Loucy (cell line): ENCODE measurements at regions not wholly inside any gene's neighbourhood (a gene's known extent, or its start where the extent isn't known, plus 50 kb on each side); places are given as distances from the start of the nearest gene placed in this dataset.

Experiments
- H2AFZ ChIP-seq: fragments of 200-600 bp; sonication (generic); 2 replicates; pipeline ENCODE4 v1.6.0; 2016; ENCODE audit warnings: antibody characterized with exemption, mild to moderate bottlenecking, low read length, moderate library complexity
- H3F3A ChIP-seq: fragments of 200-600 bp; 2 replicates; pipeline ENCODE4 v1.6.0; 2016; ENCODE audit warnings: antibody characterized with exemption, low read depth, mild to moderate bottlenecking
- H3K27me3 ChIP-seq: fragments of 200-600 bp; sonication (generic); 2 replicates; pipeline ENCODE4 v1.6.1; 2014; ENCODE audit warnings: low read length, mild to moderate bottlenecking; ENCODE audit not compliant: insufficient read depth, poor library complexity, severe bottlenecking
- H3K36me3 ChIP-seq: fragments of 200-600 bp; sonication (generic); 2 replicates; pipeline ENCODE4 v1.6.1; 2016; ENCODE audit warnings: low read length; ENCODE audit not compliant: insufficient read depth
- H3K4me1 ChIP-seq: fragments of 200-600 bp; sonication (generic); 2 replicates; pipeline ENCODE4 v1.5.1; 2014; ENCODE audit warnings: low read length, mild to moderate bottlenecking; ENCODE audit not compliant: insufficient read depth, poor library complexity, severe bottlenecking
- H3K4me2 ChIP-seq: fragments of 200-600 bp; sonication (generic); 2 replicates; pipeline ENCODE4 v1.6.0; 2014; ENCODE audit warnings: antibody characterized with exemption, low read length, low read depth, mild to moderate bottlenecking; ENCODE audit not compliant: poor library complexity, severe bottlenecking
- H3K4me3 ChIP-seq: fragments of 200-600 bp; sonication (generic); 2 replicates; pipeline ENCODE4 v1.5.1; 2014; ENCODE audit warnings: low read length, mild to moderate bottlenecking, mixed read lengths; ENCODE audit not compliant: poor library complexity, severe bottlenecking
- H3K79me2 ChIP-seq: fragments of 200-600 bp; sonication (generic); 2 replicates; pipeline ENCODE4 v1.6.1; 2014; ENCODE audit warnings: low read length; ENCODE audit not compliant: insufficient read depth
- H3K9ac ChIP-seq: fragments of 200-600 bp; sonication (generic); 2 replicates; pipeline ENCODE4 v1.6.0; 2014; ENCODE audit warnings: mild to moderate bottlenecking, low read depth, low read length, moderate library complexity; ENCODE audit not compliant: poor library complexity, severe bottlenecking
- H3K9me2 ChIP-seq: fragments of 200-600 bp; sonication (generic); replicated peaks from 2 replicates; pipeline ENCODE4 v1.6.1; 2016; ENCODE audit warnings: low read depth, low read length, mixed read lengths
- H3K9me3 ChIP-seq: fragments of 200-600 bp; sonication (generic); 2 replicates; pipeline ENCODE4 v1.6.1; 2014; ENCODE audit warnings: mild to moderate bottlenecking, antibody characterized with exemption, low read length, low read depth; ENCODE audit not compliant: insufficient read depth
- H4K20me1 ChIP-seq: fragments of 200-600 bp; sonication (generic); 2 replicates; pipeline ENCODE4 v1.6.0; 2014; ENCODE audit warnings: antibody characterized with exemption, low read length, mild to moderate bottlenecking; ENCODE audit not compliant: insufficient read depth, poor library complexity, severe bottlenecking
- EZH2phosphoT487 ChIP-seq: fragments of 200-600 bp; IDR thresholded peaks from 2 replicates; pipeline ENCODE4 v1.6.1; 2018; ENCODE audit warnings: antibody characterized with exemption, mild to moderate bottlenecking, moderate library complexity, borderline replicate concordance
- TF ChIP-seq, protein P1 (sequence below): fragments of 200-600 bp; sonication (generic); conservative IDR thresholded peaks from 2 replicates; pipeline ENCODE4 v1.5.1; 2014; ENCODE audit warnings: mild to moderate bottlenecking, antibody characterized with exemption, low read length

DNA sequence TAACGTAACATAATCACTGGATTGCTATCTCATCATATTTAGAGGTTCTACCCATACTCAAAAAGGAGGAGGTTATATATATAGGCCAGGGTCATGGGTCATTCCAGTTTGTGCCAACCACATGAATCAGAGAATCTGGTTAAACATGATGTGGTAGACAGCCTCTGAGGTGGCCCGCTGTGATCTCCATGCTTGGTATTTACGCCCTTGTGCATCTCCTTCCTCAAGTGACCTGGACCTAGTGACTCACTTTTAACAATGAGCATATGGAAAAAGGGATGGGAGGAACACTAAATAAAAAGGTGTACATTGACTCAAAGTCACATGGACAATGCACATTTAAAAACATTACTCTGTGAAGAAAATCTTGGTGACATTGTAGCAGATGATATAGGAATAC lies 77.7 kb upstream of the CTNND2 start:
- Histone ChIP-seq H3K9me2 (no peaks in the 10 kb centered on the region), H4K20me1 (no peaks in the 10 kb centered on the region), H3F3A (no peaks in the 10 kb centered on the region), H3K4me2 (no peak overlapping the region), H3K9me3 (no peaks in the 10 kb centered on the region), H3K4me1 (no peaks in the 10 kb centered on the region), H2AFZ (no peak overlapping the region), H3K4me3 (no peak overlapping the region), H3K9ac (no peak overlapping the region), H3K79me2 (no peaks in the 10 kb centered on the region), H3K36me3 (no peaks in the 10 kb centered on the region), H3K27me3 (no peaks in the 10 kb centered on the region)
- no peak for TF ChIP-seq EZH2phosphoT487
- TF ChIP-seq, protein P1, sequence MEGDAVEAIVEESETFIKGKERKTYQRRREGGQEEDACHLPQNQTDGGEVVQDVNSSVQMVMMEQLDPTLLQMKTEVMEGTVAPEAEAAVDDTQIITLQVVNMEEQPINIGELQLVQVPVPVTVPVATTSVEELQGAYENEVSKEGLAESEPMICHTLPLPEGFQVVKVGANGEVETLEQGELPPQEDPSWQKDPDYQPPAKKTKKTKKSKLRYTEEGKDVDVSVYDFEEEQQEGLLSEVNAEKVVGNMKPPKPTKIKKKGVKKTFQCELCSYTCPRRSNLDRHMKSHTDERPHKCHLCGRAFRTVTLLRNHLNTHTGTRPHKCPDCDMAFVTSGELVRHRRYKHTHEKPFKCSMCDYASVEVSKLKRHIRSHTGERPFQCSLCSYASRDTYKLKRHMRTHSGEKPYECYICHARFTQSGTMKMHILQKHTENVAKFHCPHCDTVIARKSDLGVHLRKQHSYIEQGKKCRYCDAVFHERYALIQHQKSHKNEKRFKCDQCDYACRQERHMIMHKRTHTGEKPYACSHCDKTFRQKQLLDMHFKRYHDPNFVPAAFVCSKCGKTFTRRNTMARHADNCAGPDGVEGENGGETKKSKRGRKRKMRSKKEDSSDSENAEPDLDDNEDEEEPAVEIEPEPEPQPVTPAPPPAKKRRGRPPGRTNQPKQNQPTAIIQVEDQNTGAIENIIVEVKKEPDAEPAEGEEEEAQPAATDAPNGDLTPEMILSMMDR, result no peak

GRCh38 chr5:11977904-11978303 lies 73.7 kb upstream of the CTNND2 start:
- no peaks in the 10 kb centered on the region for H3K9me2 ChIP-seq
- TF ChIP-seq EZH2phosphoT487, result no peak
- TF ChIP-seq, protein P1, result no peak
- H3K9ac ChIP-seq, result no peak overlapping the region
- H2AFZ ChIP-seq, result no peak overlapping the region
- no peaks in the 10 kb centered on the region for H3K4me1 ChIP-seq
- H3K27me3 ChIP-seq, result no peaks in the 10 kb centered on the region
- no peak overlapping the region for H3K4me2 ChIP-seq
- no peaks in the 10 kb centered on the region for H3F3A ChIP-seq
- H3K79me2 ChIP-seq, result no peaks in the 10 kb centered on the region
- H4K20me1 ChIP-seq, result no peaks in the 10 kb centered on the region
- H3K36me3 ChIP-seq, result no peaks in the 10 kb centered on the region
- H3K9me3 ChIP-seq, result no peaks in the 10 kb centered on the region
- H3K4me3 ChIP-seq, result no peak overlapping the region

- Histone ChIP-seq H3K9me3 (no peaks in the 10 kb centered on the region), H3F3A (no peaks in the 10 kb centered on the region), H3K4me2 (no peak overlapping the region), H3K36me3 (no peaks in the 10 kb centered on the region), H2AFZ (no peak overlapping the region), H3K4me3 (no peak overlapping the region), H3K79me2 (no peaks in the 10 kb centered on the region), H3K27me3 (no peaks in the 10 kb centered on the region), H3K9ac (no peak overlapping the region), H4K20me1 (no peaks in the 10 kb centered on the region), H3K9me2 (no peaks in the 10 kb centered on the region), H3K4me1 (no peaks in the 10 kb centered on the region)
- no peak for TF ChIP-seq EZH2phosphoT487
- TF ChIP-seq, protein P1, result no peak
These were observed 69.2 kb upstream of the CTNND2 start for GRCh38 chr5:11973469-11973868.
